ENCODE measurements at regions not wholly inside any gene's neighbourhood (a gene's known extent, or its start where the extent isn't known, plus 50 kb on each side); places are given as distances from the start of the nearest gene placed in this dataset.
A peak's percentile ranks its signal among the peaks of the same experiment; 100 is the strongest.

DNA sequence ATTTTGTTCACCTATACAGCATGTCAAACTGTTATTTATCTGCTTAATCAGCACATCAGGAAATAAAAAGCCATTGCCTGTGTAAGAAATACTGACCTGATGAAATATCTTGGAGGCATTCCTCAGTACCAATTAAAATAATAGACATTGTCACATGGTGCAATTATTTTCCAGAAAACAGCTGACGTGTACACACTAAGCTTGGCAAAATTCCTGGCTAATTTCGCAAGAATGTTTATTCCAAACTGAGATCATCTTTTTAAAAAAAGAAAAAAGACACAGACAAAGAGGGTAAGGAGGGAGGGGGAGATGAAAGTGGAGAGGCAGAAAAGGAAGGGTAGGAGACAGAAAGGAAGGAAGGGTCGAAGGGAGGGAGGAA is 61.9 kb upstream of the NFKB1 start:
- TF ChIP-seq POLR2A (IDR thresholded peaks at IDR 0.05) = no peak
- TF ChIP-seq, protein P1, sequence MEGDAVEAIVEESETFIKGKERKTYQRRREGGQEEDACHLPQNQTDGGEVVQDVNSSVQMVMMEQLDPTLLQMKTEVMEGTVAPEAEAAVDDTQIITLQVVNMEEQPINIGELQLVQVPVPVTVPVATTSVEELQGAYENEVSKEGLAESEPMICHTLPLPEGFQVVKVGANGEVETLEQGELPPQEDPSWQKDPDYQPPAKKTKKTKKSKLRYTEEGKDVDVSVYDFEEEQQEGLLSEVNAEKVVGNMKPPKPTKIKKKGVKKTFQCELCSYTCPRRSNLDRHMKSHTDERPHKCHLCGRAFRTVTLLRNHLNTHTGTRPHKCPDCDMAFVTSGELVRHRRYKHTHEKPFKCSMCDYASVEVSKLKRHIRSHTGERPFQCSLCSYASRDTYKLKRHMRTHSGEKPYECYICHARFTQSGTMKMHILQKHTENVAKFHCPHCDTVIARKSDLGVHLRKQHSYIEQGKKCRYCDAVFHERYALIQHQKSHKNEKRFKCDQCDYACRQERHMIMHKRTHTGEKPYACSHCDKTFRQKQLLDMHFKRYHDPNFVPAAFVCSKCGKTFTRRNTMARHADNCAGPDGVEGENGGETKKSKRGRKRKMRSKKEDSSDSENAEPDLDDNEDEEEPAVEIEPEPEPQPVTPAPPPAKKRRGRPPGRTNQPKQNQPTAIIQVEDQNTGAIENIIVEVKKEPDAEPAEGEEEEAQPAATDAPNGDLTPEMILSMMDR (IDR thresholded peaks at IDR 0.05) = no peak
- TF ChIP-seq POLR2AphosphoS5 (IDR thresholded peaks at IDR 0.05) = peak; percentile 91
- peak; percentile 44 for DNase-seq (ENCODE audit: low spot score)
- intact Hi-C loops (cut with DNase I) = loop anchor here (10.0 kb wide), 1 partner anchor 386 kb away; the partner anchor contains the start of gene UBE2D3

DNA sequence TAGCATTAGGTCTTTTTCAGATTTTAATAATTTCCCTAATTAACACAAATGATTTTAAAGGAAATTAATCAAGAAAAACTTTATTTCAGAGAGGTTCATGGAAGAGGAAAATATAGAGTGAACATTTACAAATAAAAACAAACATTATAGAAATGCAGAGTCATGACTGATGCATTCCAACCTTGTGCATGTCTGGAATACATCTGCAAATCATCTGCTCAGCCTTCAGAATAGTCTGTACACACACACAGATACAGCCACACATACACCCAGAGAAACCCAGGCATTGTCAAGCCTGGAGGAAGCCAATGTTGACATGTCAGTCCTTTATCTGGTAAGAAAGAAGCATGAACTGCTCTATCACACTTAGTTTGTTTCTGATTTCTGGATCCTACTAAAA is 61.3 kb upstream of the NFKB1 start:
- Histone ChIP-seq H3K4me3 (no peak overlapping the region), H3K27ac (no peak overlapping the region), H3K27me3 (replicated peaks; ENCODE audit: insufficient read depth) (no peaks in the 10 kb centered on the region), H3K9me3 (no peaks in the 10 kb centered on the region), H3K36me3 (no peaks in the 10 kb centered on the region), H3K4me1 (replicated peaks) (no peaks in the 10 kb centered on the region)
- TF ChIP-seq POLR2A (IDR thresholded peaks at IDR 0.05) = no peak
- TF ChIP-seq, protein P1 (IDR thresholded peaks at IDR 0.05) = no peak
- intact Hi-C loops (cut with DNase I) = loop anchor here (5.0 to 10.0 kb wide), 2 partner anchors 385 to 572 kb away; partner anchors contain the start of gene UBE2D3
- DNase-seq (ENCODE audit: low spot score) = no peak

More for the DNA sequence above, 61.9 kb upstream of the NFKB1 start:
- no peaks in the 10 kb centered on the region for H3K27me3 ChIP-seq (replicated peaks; ENCODE audit: insufficient read depth)
- no peak overlapping the region for H3K4me3 ChIP-seq
- H3K27ac ChIP-seq = no peak overlapping the region
- H3K9me3 ChIP-seq = no peaks in the 10 kb centered on the region
- WGBS = 13% methylated on average over 3 of the region's 3 CpGs
- no peaks in the 10 kb centered on the region for H3K36me3 ChIP-seq
- no peaks in the 10 kb centered on the region for H3K4me1 ChIP-seq (replicated peaks)

DNA sequence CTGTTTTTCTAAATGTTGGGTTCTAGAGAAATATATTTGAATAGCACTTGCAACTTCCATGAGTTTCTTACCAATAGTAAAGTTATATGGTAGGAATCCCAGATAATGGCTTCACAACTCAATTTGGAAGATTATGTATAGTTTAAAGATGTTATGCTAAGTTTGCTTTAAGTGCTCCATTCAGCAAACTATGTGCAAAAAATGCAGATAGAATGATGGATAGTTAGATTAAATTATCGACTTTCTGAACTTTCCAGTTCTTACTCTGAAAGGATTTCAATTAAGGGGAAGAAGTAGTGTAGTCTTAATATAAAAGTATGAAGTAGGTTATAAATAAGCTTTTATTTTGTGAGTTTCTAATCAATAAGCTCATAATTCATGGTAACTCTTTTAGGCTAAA is 60.7 kb upstream of the NFKB1 start:
- Histone ChIP-seq H3K27ac (no peak overlapping the region), H3K36me3 (no peaks in the 10 kb centered on the region), H3K4me1 (replicated peaks) (no peaks in the 10 kb centered on the region), H3K9me3 (no peaks in the 10 kb centered on the region), H3K27me3 (replicated peaks; ENCODE audit: insufficient read depth) (no peaks in the 10 kb centered on the region), H3K4me3 (no peak overlapping the region)
- no peak for DNase-seq (ENCODE audit: low spot score)
- intact Hi-C loops (cut with DNase I) = loop anchor here (5.0 kb wide), 1 partner anchor 572 kb away; no protein-coding TSS in a partner anchor
- 80% methylated on average over 1 of the region's 1 CpG for WGBS
- TF ChIP-seq, protein P1 (IDR thresholded peaks at IDR 0.05) = no peak
- TF ChIP-seq POLR2A (IDR thresholded peaks at IDR 0.05) (no peak), POLR2AphosphoS5 (IDR thresholded peaks at IDR 0.05) (no peak)

- no peaks in the 10 kb centered on the region for H3K4me1 ChIP-seq (replicated peaks)
- no peaks in the 10 kb centered on the region for H3K36me3 ChIP-seq
- H3K27ac ChIP-seq = no peak overlapping the region
- no peak for DNase-seq (ENCODE audit: low spot score)
- no peaks in the 10 kb centered on the region for H3K27me3 ChIP-seq (replicated peaks; ENCODE audit: insufficient read depth)
- no peaks in the 10 kb centered on the region for H3K9me3 ChIP-seq
- intact Hi-C loops (cut with DNase I) = loop anchor here (5.0 kb wide), 1 partner anchor 570 kb away; no protein-coding TSS in a partner anchor
- TF ChIP-seq POLR2A (IDR thresholded peaks at IDR 0.05) (no peak), POLR2AphosphoS5 (IDR thresholded peaks at IDR 0.05) (no peak)
- TF ChIP-seq, protein P1 (IDR thresholded peaks at IDR 0.05) = no peak
- no peak overlapping the region for H3K4me3 ChIP-seq
- 86% methylated on average over 8 of the region's 8 CpGs for WGBS
Observed at GRCh38 chr4:102441978-102442911, 58.9 kb upstream of the NFKB1 start.

All from prostate gland (tissue), 2 donors.